Keratinocyte (primary cell): ENCODE measurements at regions not wholly inside any gene's neighbourhood (a gene's known extent, or its start where the extent isn't known, plus 50 kb on each side); places are given as distances from the start of the nearest gene placed in this dataset.

ENCODE experiments used
- CTCF ChIP-seq, 3 experiments: IDR thresholded peaks in 1 of 3; conservative IDR thresholded peaks in 1 of 3; optimal IDR thresholded peaks in 1 of 3; 2 replicates in 2 of 3; 3 replicates in 1 of 3; pipeline versions ENCODE3 to v1.5.1; 2011; ENCODE audit warnings: low read length in 3 of 3, mild to moderate bottlenecking in 3 of 3, moderate library complexity in 2 of 3, control low read depth in 1 of 3, inconsistent platforms in 1 of 3; ENCODE audit not compliant: insufficient read depth in 2 of 3; ENCODE audit errors: extremely low read depth in 1 of 3
- EZH2 ChIP-seq: IDR thresholded peaks from one replicate; pipeline ENCODE4 v1.6.1; 2012; ENCODE audit warnings: inconsistent platforms, mild to moderate bottlenecking, low read length, moderate library complexity

GRCh38 chr4:163592212-163592611, 97.7 kb downstream of the TMA16 start:
- TF ChIP-seq CTCF (optimal IDR thresholded peaks at IDR 0.05 in 1 of 3, IDR thresholded peaks at IDR 0.05 in 1 of 3, conservative IDR thresholded peaks at IDR 0.05 in 1 of 3; ENCODE audit: extremely low read depth in 1 of 3, insufficient read depth in 2 of 3, low read length in 3 of 3) (no peak), EZH2 (no peak)
